WERI-Rb-1 (cell line): ENCODE measurements at regions not wholly inside any gene's neighbourhood (a gene's known extent, or its start where the extent isn't known, plus 50 kb on each side); places are given as distances from the start of the nearest gene placed in this dataset.
"Not testable (repeated sequence)": the region's sequence is repeated elsewhere in the genome, so short reads cannot be mapped to it uniquely, and the experiment has no call there.

ENCODE experiments used
- DNase-seq: peaks from one replicate; pipeline ENCODE4 v3.0.0-alpha.2; 2020
- H3K27ac ChIP-seq: fragments of 250-450 bp; sonication (Bioruptor Pico); 2 replicates; pipeline ENCODE4 v1.5.1; 2020; ENCODE audit warnings: mild to moderate bottlenecking, moderate library complexity
- H3K27me3 ChIP-seq: fragments of 250-450 bp; sonication (Bioruptor Pico); 2 replicates; pipeline ENCODE4 v1.5.1; 2021; ENCODE audit warnings: mild to moderate bottlenecking, low read depth, moderate library complexity; ENCODE audit not compliant: insufficient read depth, severe bottlenecking
- H3K36me3 ChIP-seq: fragments of 250-450 bp; sonication (Bioruptor Pico); 2 replicates; pipeline ENCODE4 v1.5.1; 2020; ENCODE audit warnings: mild to moderate bottlenecking, moderate library complexity
- H3K4me3 ChIP-seq: 2 replicates; pipeline ENCODE4 v1.5.1; 2011; ENCODE audit warnings: low read depth, mild to moderate bottlenecking, control low read depth, low read length
- H3K9me3 ChIP-seq: fragments of 250-450 bp; sonication (Bioruptor Pico); 2 replicates; pipeline ENCODE4 v1.5.1; 2021; ENCODE audit warnings: mild to moderate bottlenecking, moderate library complexity; ENCODE audit not compliant: severe bottlenecking
- CTCF ChIP-seq: IDR thresholded peaks from 2 replicates; pipeline ENCODE4 v1.5.1; 2011; ENCODE audit warnings: low read depth, mild to moderate bottlenecking, control low read depth, inconsistent platforms, low read length

DNA sequence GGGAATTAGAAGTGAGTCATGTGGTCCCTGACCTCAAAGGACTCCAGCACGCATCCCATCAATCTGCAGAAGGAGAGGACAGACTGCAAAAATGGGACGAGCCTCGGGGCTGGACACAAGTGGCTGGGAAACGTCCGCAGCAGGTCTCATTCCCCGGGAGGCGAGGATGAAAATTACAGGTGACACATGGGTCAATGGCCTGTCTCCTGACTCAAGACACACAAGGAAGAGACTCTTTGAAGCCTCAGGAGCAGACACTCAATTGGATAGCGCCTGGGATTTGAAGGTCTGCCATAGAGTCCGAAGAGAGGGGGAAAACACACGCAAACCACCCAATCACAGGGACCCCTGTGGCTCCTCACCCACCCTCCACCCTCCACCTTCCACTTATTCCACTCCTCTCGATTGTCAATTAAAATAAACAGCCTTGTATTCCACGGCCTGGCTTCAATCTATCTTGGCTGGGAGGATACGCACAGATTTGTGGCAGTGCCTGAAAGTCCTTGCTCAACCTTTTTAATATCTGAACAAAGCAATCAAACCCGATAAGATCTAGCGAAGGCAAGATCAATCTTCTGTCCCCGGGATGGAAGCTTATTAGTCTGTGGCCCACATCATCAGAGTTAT, 101.8 kb upstream of the CADM1 start:
- DNase-seq: no peak
- Histone ChIP-seq H3K9me3 (no peaks in the 10 kb centered on the region), H3K4me3 (no peak overlapping the region), H3K27ac (no peak overlapping the region), H3K36me3 (no peaks in the 10 kb centered on the region), H3K27me3 (no peaks in the 10 kb centered on the region)
- TF ChIP-seq CTCF: no peak

DNA sequence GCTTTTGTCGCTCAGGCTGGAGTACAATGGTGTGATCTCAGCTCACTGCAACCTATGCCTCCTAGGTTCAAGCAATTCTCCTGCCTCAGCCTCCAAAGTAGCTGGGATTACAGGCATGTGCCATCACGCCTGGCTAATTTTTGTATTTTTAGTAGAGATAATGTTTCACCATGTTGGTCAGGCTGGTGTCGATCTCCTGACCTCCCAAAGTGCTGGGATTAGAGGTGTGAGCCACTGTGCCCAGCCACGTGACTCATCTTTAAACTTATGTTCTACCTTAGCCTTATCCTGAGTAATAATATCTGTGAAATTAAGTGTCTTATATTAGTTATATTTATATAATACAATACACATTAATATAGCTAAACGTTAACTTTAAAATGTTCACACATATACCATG, 101.2 kb upstream of the CADM1 start:
- not testable (repeated sequence) for H3K4me3 ChIP-seq, H3K36me3 ChIP-seq, DNase-seq, H3K9me3 ChIP-seq, H3K27ac ChIP-seq, H3K27me3 ChIP-seq

GRCh38 chr11:115599125-115599524, 94.9 kb upstream of the CADM1 start:
- no peak for DNase-seq
- TF ChIP-seq CTCF: no peak

DNA sequence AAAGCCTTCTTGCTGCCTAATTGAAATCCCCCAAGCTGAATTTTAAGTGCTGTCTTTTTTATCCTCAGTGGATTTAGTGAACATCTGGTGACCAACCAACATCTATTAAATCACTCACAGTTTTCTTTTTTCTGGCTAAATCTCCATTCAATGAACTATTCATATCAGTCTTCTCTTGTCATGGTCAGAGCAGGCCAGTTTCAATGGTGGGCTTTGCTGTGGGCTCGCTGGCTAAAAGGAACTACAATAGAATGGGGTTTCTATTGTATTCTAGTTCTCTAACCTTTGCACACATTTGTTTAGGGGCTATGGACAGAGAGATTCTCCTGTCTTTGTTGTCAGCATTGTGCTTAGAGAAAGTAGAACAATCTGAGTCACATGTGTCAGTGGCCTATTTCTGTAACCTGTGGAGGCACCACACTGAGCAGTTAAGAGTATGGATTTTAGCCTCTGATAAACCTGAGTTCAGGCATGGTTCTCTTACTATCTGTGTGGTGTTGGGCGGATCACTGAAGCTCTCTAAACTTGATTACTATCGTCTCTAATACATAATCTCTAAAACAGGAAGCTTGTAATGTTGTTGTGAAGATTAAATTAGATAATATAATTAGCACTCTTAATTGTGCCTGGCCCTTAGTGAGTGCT, 94.2 kb upstream of the CADM1 start:
- DNase-seq: no peak
- Histone ChIP-seq H3K9me3 (no peaks in the 10 kb centered on the region), H3K4me3 (no peak overlapping the region), H3K27me3 (no peaks in the 10 kb centered on the region), H3K36me3 (no peaks in the 10 kb centered on the region), H3K27ac (no peak overlapping the region)
- no peak for TF ChIP-seq CTCF

More at GRCh38 chr11:115599125-115599524, 94.9 kb upstream of the CADM1 start:
- Histone ChIP-seq H3K27me3 (no peaks in the 10 kb centered on the region), H3K27ac (no peak overlapping the region), H3K36me3 (no peaks in the 10 kb centered on the region), H3K4me3 (no peak overlapping the region), H3K9me3 (no peaks in the 10 kb centered on the region)

DNA sequence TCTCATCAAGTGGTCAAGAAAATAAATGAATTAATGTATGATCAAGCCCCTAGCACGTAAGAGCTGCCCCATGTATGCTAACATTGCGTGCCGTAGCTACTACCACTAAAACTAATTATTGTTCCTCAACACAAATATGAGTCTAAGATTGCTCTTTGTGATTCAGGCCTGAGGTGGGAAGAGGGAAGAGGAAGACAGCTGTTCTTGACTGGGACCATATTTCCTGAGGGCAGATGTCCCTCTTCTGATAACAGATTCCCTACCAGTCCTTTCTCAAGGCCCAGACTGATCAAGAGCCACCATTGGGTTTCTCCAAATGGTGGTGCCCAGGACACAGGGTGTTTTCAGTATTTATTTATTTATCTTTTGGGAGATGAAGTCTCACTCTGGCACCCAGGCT, 87.2 kb upstream of the CADM1 start:
- DNase-seq: no peak
- Histone ChIP-seq H3K36me3 (no peaks in the 10 kb centered on the region), H3K9me3 (peaks cover 14% of the 10 kb centered on the region), H3K27me3 (no peaks in the 10 kb centered on the region), H3K27ac (no peak overlapping the region), H3K4me3 (no peak overlapping the region)
- TF ChIP-seq CTCF: no peak

GRCh38 chr11:115590254-115590653, 86.0 kb upstream of the CADM1 start:
- no peak for DNase-seq
- H3K4me3 ChIP-seq: no peak overlapping the region
- no peaks in the 10 kb centered on the region for H3K36me3 ChIP-seq
- no peaks in the 10 kb centered on the region for H3K27me3 ChIP-seq
- H3K27ac ChIP-seq: no peak overlapping the region
- H3K9me3 ChIP-seq: peaks cover 14% of the 10 kb centered on the region
- no peak for TF ChIP-seq CTCF
